HepG2 (cell line): ENCODE measurements at regions not wholly inside any gene's neighbourhood (a gene's known extent, or its start where the extent isn't known, plus 50 kb on each side); places are given as distances from the start of the nearest gene placed in this dataset.
"Not testable (repeated sequence)": the region's sequence is repeated elsewhere in the genome, so short reads cannot be mapped to it uniquely, and the experiment has no call there.

Source experiments
- SMARCE1 ChIP-seq: fragments of 450-650 bp; IDR thresholded peaks from 2 replicates; pipeline ENCODE4 v1.6.1; 2017; ENCODE audit warnings: borderline replicate concordance
- ZNF318 ChIP-seq: sonication (generic); formaldehyde crosslinking; IDR thresholded peaks from 2 replicates; pipeline ENCODE4 v1.4.0; 2020; ENCODE audit warnings: mild to moderate bottlenecking, missing genetic modification reagents

GRCh38 chr3:4167230-4167629 lies 135.9 kb upstream of the SETMAR start:
- not testable (repeated sequence) for TF ChIP-seq ZNF318 (CRISPR knock-in tag); SMARCE1
